ENCODE measurements at regions not wholly inside any gene's neighbourhood (a gene's known extent, or its start where the extent isn't known, plus 50 kb on each side); places are given as distances from the start of the nearest gene placed in this dataset.
"Not testable (repeated sequence)": the region's sequence is repeated elsewhere in the genome, so short reads cannot be mapped to it uniquely, and the experiment has no call there.

- ATAC-seq (replicated peaks) (no peak), DNase-seq (no peak)
- no peaks in the 10 kb centered on the region for H3K36me3 Mint-ChIP-seq (ENCODE audit: insufficient read depth)
- H3K4me3 Mint-ChIP-seq = no peak overlapping the region
- no peak overlapping the region for H3K27ac Mint-ChIP-seq
- H3K9me3 Mint-ChIP-seq = no peaks in the 10 kb centered on the region
- no peaks in the 10 kb centered on the region for H3K4me1 Mint-ChIP-seq (ENCODE audit: low read depth in 2 of 2)
- no peaks in the 10 kb centered on the region for H3K27me3 Mint-ChIP-seq
These were observed 96.0 kb upstream of the VGLL4 start for GRCh38 chr3:11739706-11740105.

- H3K9me3 Mint-ChIP-seq = no peaks in the 10 kb centered on the region
- no peaks in the 10 kb centered on the region for H3K4me1 Mint-ChIP-seq (ENCODE audit: low read depth in 2 of 2)
- no peak for DNase-seq
These were observed 95.4 kb upstream of the VGLL4 start for GRCh38 chr3:11739123-11739522.

DNA sequence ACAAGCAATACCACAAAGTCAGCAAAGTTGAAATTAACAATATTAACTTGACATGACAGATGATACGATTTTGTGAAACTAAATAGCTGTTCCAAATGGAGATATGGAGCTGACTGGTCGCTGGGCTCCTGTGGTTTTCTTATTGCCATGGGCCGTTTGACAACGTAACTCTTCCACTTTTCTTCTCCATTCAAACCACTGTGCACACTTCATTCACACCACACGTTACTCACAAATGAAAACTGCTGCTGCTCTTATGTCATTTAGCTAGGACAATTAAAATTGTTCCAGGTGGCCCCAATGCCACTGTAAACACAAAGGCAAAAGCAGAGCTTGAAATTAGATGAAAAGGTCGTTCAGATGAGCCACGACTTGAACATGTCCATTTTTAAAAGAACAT lies 94.0 kb upstream of the VGLL4 start:
- no peak for ATAC-seq (replicated peaks)
- H3K4me3 Mint-ChIP-seq = no peak overlapping the region
- H3K27ac Mint-ChIP-seq = no peak overlapping the region
- peaks cover 0 to 2% of the 10 kb centered on the region in 2 donors for H3K27me3 Mint-ChIP-seq
- H3K4me1 Mint-ChIP-seq (ENCODE audit: low read depth in 2 of 2) = no peaks in the 10 kb centered on the region
- DNase-seq = no peak
- no peaks in the 10 kb centered on the region for H3K9me3 Mint-ChIP-seq
- H3K36me3 Mint-ChIP-seq (ENCODE audit: insufficient read depth) = no peaks in the 10 kb centered on the region

More at GRCh38 chr3:11739123-11739522, 95.4 kb upstream of the VGLL4 start:
- no peak overlapping the region for H3K4me3 Mint-ChIP-seq
- H3K36me3 Mint-ChIP-seq (ENCODE audit: insufficient read depth) = no peaks in the 10 kb centered on the region
- H3K27ac Mint-ChIP-seq = no peak overlapping the region
- H3K27me3 Mint-ChIP-seq = no peaks in the 10 kb centered on the region
- no peak for ATAC-seq (replicated peaks)

GRCh38 chr3:11736136-11736833 lies 92.6 kb upstream of the VGLL4 start:
- Mint-ChIP-seq H3K4me3 (no peak overlapping the region), H3K27ac (no peak overlapping the region), H3K27me3 (peaks cover 0 to 12% of the 10 kb centered on the region in 2 donors), H3K9me3 (no peaks in the 10 kb centered on the region), H3K36me3 (ENCODE audit: insufficient read depth) (no peaks in the 10 kb centered on the region), H3K4me1 (ENCODE audit: low read depth in 2 of 2) (peaks cover 0 to 2% of the 10 kb centered on the region in 2 donors)
- DNase-seq (no peak), ATAC-seq (replicated peaks) (no peak)

DNA sequence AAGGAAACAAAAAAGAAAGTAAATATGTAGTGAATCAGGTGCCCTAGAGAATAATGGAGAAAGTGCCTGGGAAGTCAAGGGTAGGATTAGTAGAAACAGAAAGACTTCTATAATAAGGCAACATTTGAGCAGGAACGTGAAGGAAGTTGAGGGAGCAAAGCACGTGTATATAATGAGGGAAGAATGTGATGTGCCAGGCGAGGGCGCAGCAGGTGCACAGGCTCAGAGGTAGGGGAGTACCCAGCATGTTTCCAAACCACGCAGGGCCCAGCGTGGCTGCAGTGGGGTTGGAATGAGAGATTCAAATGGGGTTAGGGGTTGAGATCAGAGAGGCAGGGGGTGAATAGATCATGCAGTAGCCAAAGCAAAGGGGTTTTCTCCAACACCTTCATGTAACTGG lies 91.9 kb upstream of the VGLL4 start:
- Mint-ChIP-seq H3K27me3 (peaks cover 0 to 12% of the 10 kb centered on the region in 2 donors), H3K4me3 (no peak overlapping the region), H3K27ac (no peak overlapping the region), H3K4me1 (ENCODE audit: low read depth in 2 of 2) (peaks cover 0 to 2% of the 10 kb centered on the region in 2 donors), H3K36me3 (ENCODE audit: insufficient read depth) (no peaks in the 10 kb centered on the region), H3K9me3 (no peaks in the 10 kb centered on the region)
- ATAC-seq (replicated peaks) (no peak), DNase-seq (no peak)

DNA sequence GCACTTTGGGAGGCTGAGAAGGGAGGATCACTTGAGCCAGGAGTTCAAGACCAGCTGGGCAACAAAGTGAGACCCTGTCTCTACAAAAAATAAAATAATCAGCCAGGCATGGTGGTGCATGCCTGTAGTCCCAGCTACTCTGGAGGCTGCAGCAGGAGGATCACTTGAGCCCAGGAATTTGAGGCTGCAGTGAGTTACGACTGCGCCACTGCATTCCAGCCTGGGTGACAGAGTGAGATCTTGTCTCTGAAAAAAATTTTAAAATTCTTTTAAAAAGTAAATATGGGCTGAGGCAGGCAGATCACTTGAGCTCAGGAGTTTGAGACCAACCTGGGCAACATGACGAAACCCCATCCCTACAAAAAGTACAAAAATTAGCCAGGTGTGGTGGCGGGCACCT lies 91.4 kb upstream of the VGLL4 start:
- not testable (repeated sequence) for H3K36me3 Mint-ChIP-seq (ENCODE audit: insufficient read depth); DNase-seq; H3K27ac Mint-ChIP-seq; H3K9me3 Mint-ChIP-seq; H3K4me3 Mint-ChIP-seq; ATAC-seq (replicated peaks); H3K4me1 Mint-ChIP-seq (ENCODE audit: low read depth in 2 of 2)
- peaks cover 0 to 12% of the 10 kb centered on the region in 2 donors for H3K27me3 Mint-ChIP-seq

GRCh38 chr3:11733914-11734313 lies 90.2 kb upstream of the VGLL4 start:
- no peak for ATAC-seq (replicated peaks)

GRCh38 chr3:11727207-11727606 lies 83.5 kb upstream of the VGLL4 start:
- DNase-seq (no peak), ATAC-seq (replicated peaks) (no peak)
- no peaks in the 10 kb centered on the region for H3K36me3 Mint-ChIP-seq (ENCODE audit: insufficient read depth)
- H3K27ac Mint-ChIP-seq = no peak overlapping the region
- H3K4me3 Mint-ChIP-seq = no peak overlapping the region
- H3K9me3 Mint-ChIP-seq = no peaks in the 10 kb centered on the region
- H3K27me3 Mint-ChIP-seq = peaks cover 0 to 28% of the 10 kb centered on the region in 2 donors
- H3K4me1 Mint-ChIP-seq (ENCODE audit: low read depth in 2 of 2) = peaks cover 7 to 10% of the 10 kb centered on the region in 2 donors

More at GRCh38 chr3:11733914-11734313, 90.2 kb upstream of the VGLL4 start:
- H3K4me1 Mint-ChIP-seq (ENCODE audit: low read depth in 2 of 2) = peaks cover 0 to 2% of the 10 kb centered on the region in 2 donors
- H3K4me3 Mint-ChIP-seq = no peak overlapping the region
- H3K27me3 Mint-ChIP-seq = peaks cover 0 to 12% of the 10 kb centered on the region in 2 donors
- H3K9me3 Mint-ChIP-seq = no peaks in the 10 kb centered on the region
- H3K36me3 Mint-ChIP-seq (ENCODE audit: insufficient read depth) = no peaks in the 10 kb centered on the region
- H3K27ac Mint-ChIP-seq = no peak overlapping the region
- DNase-seq = no peak

- Mint-ChIP-seq H3K4me1 (ENCODE audit: low read depth in 2 of 2) (peaks cover 7 to 10% of the 10 kb centered on the region in 2 donors), H3K36me3 (ENCODE audit: insufficient read depth) (no peaks in the 10 kb centered on the region), H3K9me3 (no peaks in the 10 kb centered on the region), H3K4me3 (peak overlapping the region in 1 of 2 donors; percentile 78), H3K27me3 (peaks cover 0 to 23% of the 10 kb centered on the region in 2 donors), H3K27ac (no peak overlapping the region)
- DNase-seq (no peak), ATAC-seq (replicated peaks) (no peak)
These were observed 82.4 kb upstream of the VGLL4 start for GRCh38 chr3:11726146-11726545.

GRCh38 chr3:11725340-11725641 lies 81.6 kb upstream of the VGLL4 start:
- not testable (repeated sequence) for DNase-seq; H3K9me3 Mint-ChIP-seq; ATAC-seq (replicated peaks); H3K36me3 Mint-ChIP-seq (ENCODE audit: insufficient read depth)
- Mint-ChIP-seq H3K27ac (peak overlapping the region; percentile 80 to 88), H3K27me3 (peaks cover 0 to 23% of the 10 kb centered on the region in 2 donors), H3K4me1 (ENCODE audit: low read depth in 2 of 2) (peaks cover 11 to 17% of the 10 kb centered on the region in 2 donors), H3K4me3 (peak overlapping the region; percentile 75 to 78)

- Mint-ChIP-seq H3K27ac (peak overlapping the region; percentile 80 to 88), H3K36me3 (ENCODE audit: insufficient read depth) (peaks cover 7% of the 10 kb centered on the region), H3K4me1 (ENCODE audit: low read depth in 2 of 2) (peaks cover 13 to 18% of the 10 kb centered on the region in 2 donors), H3K4me3 (peak overlapping the region; percentile 75 to 78), H3K27me3 (peaks cover 0 to 23% of the 10 kb centered on the region in 2 donors), H3K9me3 (no peaks in the 10 kb centered on the region)
- DNase-seq (peak in 1 of 3 experiments; percentile 9), ATAC-seq (replicated peaks) (no peak)
These were observed 81.1 kb upstream of the VGLL4 start for GRCh38 chr3:11724615-11725339.

DNA sequence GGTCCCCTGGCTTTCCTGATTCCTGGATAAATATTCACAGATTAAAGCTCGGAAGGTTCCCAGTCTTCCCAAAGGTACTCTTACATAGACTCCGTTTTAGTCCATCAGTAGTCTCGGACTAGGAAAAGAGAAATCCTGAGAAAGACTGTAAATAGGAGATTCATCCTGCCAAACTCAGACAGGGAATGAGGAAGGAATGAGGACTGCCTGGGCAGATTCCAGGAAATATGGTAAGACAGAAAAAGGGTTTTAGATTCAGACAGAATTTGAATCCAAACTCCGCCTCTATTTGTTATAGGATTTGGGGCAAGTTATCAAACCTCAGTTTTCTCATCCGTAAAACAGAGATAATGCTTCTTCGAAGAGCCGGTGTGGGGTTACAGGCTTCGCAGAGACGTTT lies 77.8 kb upstream of the VGLL4 start:
- H3K27me3 Mint-ChIP-seq = peaks cover 0 to 22% of the 10 kb centered on the region in 2 donors
- H3K27ac Mint-ChIP-seq = no peak overlapping the region
- DNase-seq (no peak), ATAC-seq (replicated peaks) (no peak)
- H3K4me3 Mint-ChIP-seq = peak overlapping the region; percentile 96 to 97
- H3K4me1 Mint-ChIP-seq (ENCODE audit: low read depth in 2 of 2) = peaks cover 22 to 30% of the 10 kb centered on the region in 2 donors
- H3K9me3 Mint-ChIP-seq = no peaks in the 10 kb centered on the region
- H3K36me3 Mint-ChIP-seq (ENCODE audit: insufficient read depth) = peaks cover 12% of the 10 kb centered on the region

DNA sequence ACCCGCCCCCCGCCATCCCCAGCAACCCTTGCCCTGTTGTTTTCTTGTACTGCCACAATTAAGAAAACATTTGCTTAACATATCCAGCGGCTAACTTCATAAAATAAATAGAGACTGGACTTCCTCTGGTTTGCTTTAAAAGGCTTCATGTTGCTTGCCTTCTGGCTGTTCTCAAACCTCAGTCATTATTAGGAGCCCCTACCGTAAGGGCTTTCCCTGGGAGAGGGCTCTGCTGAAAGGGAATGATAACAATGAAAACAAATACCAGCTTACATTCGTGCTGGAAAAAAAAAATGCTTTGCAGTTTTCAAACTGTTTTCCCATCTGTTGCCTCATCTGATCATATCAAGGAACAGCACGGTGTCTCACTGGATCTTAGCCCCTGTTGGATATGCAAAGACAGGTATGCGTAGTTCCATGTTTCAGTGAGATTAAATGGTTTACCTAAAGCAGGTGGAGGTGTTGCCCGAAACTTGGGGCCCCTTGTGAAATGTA lies 77.2 kb upstream of the VGLL4 start:
- H3K36me3 Mint-ChIP-seq (ENCODE audit: insufficient read depth) = peaks cover 12% of the 10 kb centered on the region
- no peak for DNase-seq
- no peak for ATAC-seq (replicated peaks)
- H3K4me1 Mint-ChIP-seq (ENCODE audit: low read depth in 2 of 2) = peaks cover 22 to 30% of the 10 kb centered on the region in 2 donors
- H3K9me3 Mint-ChIP-seq = no peaks in the 10 kb centered on the region
- H3K27ac Mint-ChIP-seq = peak overlapping the region; percentile 91 to 97
- peaks cover 0 to 17% of the 10 kb centered on the region in 2 donors for H3K27me3 Mint-ChIP-seq
- H3K4me3 Mint-ChIP-seq = peak overlapping the region; percentile 96 to 97

Data from effector memory CD8-positive, alpha-beta T cell (primary cell).